Mesenchymal stem cell (in vitro differentiated cells and primary cell): ENCODE measurements at regions not wholly inside any gene's neighbourhood (a gene's known extent, or its start where the extent isn't known, plus 50 kb on each side); places are given as distances from the start of the nearest gene placed in this dataset.

Experiments
- DNase-seq: peaks from one replicate; pipeline ENCODE4 v3.0.0-alpha.2; 2013
- H2AFZ ChIP-seq: one replicate; pipeline ENCODE4 v1.6.1; 2013; ENCODE audit warnings: low read depth, mild to moderate bottlenecking, control low read depth, inconsistent platforms, low read length, moderate library complexity
- H2AK5ac ChIP-seq: 2 replicates; pipeline ENCODE4 v1.6.1; 2013; ENCODE audit warnings: low read length, moderate library complexity, mild to moderate bottlenecking, inconsistent platforms; ENCODE audit not compliant: severe bottlenecking
- H2BK120ac ChIP-seq: one replicate; pipeline ENCODE4 v1.6.1; 2013; ENCODE audit warnings: low read depth, mild to moderate bottlenecking, inconsistent platforms, low read length, moderate library complexity
- H2BK12ac ChIP-seq, 2 experiments: one replicate each; pipeline ENCODE4 v1.6.1; 2013; ENCODE audit warnings: inconsistent platforms in 2 of 2, low read length in 2 of 2, mild to moderate bottlenecking in 2 of 2, moderate library complexity in 2 of 2, control low read depth in 1 of 2
- H2BK15ac ChIP-seq: one replicate; pipeline ENCODE4 v1.6.1; 2013; ENCODE audit warnings: mild to moderate bottlenecking, low read depth, inconsistent platforms; ENCODE audit not compliant: poor library complexity, severe bottlenecking
- H2BK5ac ChIP-seq: 2 replicates; pipeline ENCODE4 v1.6.1; 2013; ENCODE audit warnings: low read depth, mild to moderate bottlenecking, low read length, control low read depth, inconsistent platforms; ENCODE audit not compliant: poor library complexity, severe bottlenecking
- H3K14ac ChIP-seq, 2 experiments: one replicate each; pipeline ENCODE4 v1.6.1; 2013; ENCODE audit warnings: inconsistent platforms in 2 of 2, low read length in 2 of 2, control low read depth in 1 of 2, mild to moderate bottlenecking in 1 of 2, moderate library complexity in 1 of 2
- H3K18ac ChIP-seq, 2 experiments: one replicate each; pipeline ENCODE4 v1.6.1; 2013; ENCODE audit warnings: inconsistent platforms in 2 of 2, low read length in 2 of 2, control low read depth in 1 of 2, low read depth in 1 of 2, mild to moderate bottlenecking in 1 of 2
- H3K23ac ChIP-seq, 2 experiments: one replicate each; pipeline ENCODE4 v1.6.1; 2013; ENCODE audit warnings: inconsistent platforms in 2 of 2, low read length in 2 of 2, mild to moderate bottlenecking in 2 of 2, moderate library complexity in 2 of 2, control low read depth in 1 of 2
- H3K27ac ChIP-seq: 2 replicates; pipeline ENCODE4 v1.5.1; 2013; ENCODE audit warnings: mild to moderate bottlenecking, moderate library complexity, low read length, control low read depth, inconsistent platforms; ENCODE audit not compliant: poor library complexity, severe bottlenecking
- H3K27me3 ChIP-seq, 2 experiments: 2 replicates each; pipeline versions ENCODE4 v1.6.1 to v1.7.0; 2013; ENCODE audit warnings: low read length in 2 of 2, mild to moderate bottlenecking in 2 of 2, moderate library complexity in 2 of 2, control low read depth in 1 of 2, inconsistent platforms in 1 of 2; ENCODE audit not compliant: control insufficient read depth in 1 of 2, insufficient read depth in 1 of 2
- H3K36me3 ChIP-seq, 2 experiments: 2 replicates each; pipeline versions ENCODE4 v1.6.1 to v1.7.0; 2013; ENCODE audit warnings: low read length in 2 of 2, control low read depth in 1 of 2, inconsistent platforms in 1 of 2, low read depth in 1 of 2, mild to moderate bottlenecking in 1 of 2; ENCODE audit not compliant: insufficient read depth in 2 of 2, control insufficient read depth in 1 of 2
- H3K4ac ChIP-seq, 2 experiments: one replicate each; pipeline ENCODE4 v1.6.1; 2013; ENCODE audit warnings: inconsistent platforms in 2 of 2, low read length in 2 of 2, mild to moderate bottlenecking in 2 of 2, moderate library complexity in 2 of 2, control low read depth in 1 of 2, low read depth in 1 of 2
- H3K4me1 ChIP-seq: 2 replicates; pipeline ENCODE4 v1.6.1; 2013; ENCODE audit warnings: low read depth, low read length, control low read depth; ENCODE audit not compliant: control insufficient read depth, insufficient read depth
- H3K4me2 ChIP-seq: 2 replicates; pipeline ENCODE4 v1.6.1; 2013; ENCODE audit warnings: low read length, mild to moderate bottlenecking, inconsistent platforms; ENCODE audit not compliant: poor library complexity, severe bottlenecking
- H3K4me3 ChIP-seq, 2 experiments: 2 replicates each; pipeline versions ENCODE4 v1.5.1 to v1.7.0; 2013; ENCODE audit warnings: low read length in 2 of 2, mild to moderate bottlenecking in 2 of 2, control low read depth in 1 of 2, low read depth in 1 of 2; ENCODE audit not compliant: insufficient read depth in 1 of 2
- H3K79me1 ChIP-seq: replicated peaks from 2 replicates; pipeline ENCODE4 v1.6.1; 2013; ENCODE audit warnings: mild to moderate bottlenecking, control low read depth, low read length, inconsistent platforms; ENCODE audit not compliant: poor library complexity, severe bottlenecking
- H3K9ac ChIP-seq: 2 replicates; pipeline ENCODE4 v1.7.0; 2013; ENCODE audit warnings: mild to moderate bottlenecking, low read length, moderate library complexity
- H3K9me3 ChIP-seq: 2 replicates; pipeline ENCODE4 v1.7.0; 2013; ENCODE audit warnings: mild to moderate bottlenecking, low read length; ENCODE audit not compliant: control insufficient read depth
- H4K8ac ChIP-seq: one replicate; pipeline ENCODE4 v1.6.1; 2013; ENCODE audit warnings: inconsistent platforms, mild to moderate bottlenecking, low read length, moderate library complexity
- H4K91ac ChIP-seq: one replicate; pipeline ENCODE4 v1.6.1; 2013; ENCODE audit warnings: mild to moderate bottlenecking, low read length, inconsistent platforms
- WGBS: methylation state at CpG from one replicate; pipeline ENCODE4 v1.1.7; 2013; ENCODE audit warnings: mixed read lengths; 5-methylcytosine and 5-hydroxymethylcytosine counted together

- Histone ChIP-seq H3K27ac (no peak overlapping the region), H3K14ac (no peak overlapping the region), H3K79me1 (no peaks in the 10 kb centered on the region), H3K4ac (no peak overlapping the region), H4K8ac (no peak overlapping the region), H3K9me3 (no peaks in the 10 kb centered on the region), H4K91ac (no peak overlapping the region), H3K36me3 (peaks cover 0 to 17% of the 10 kb centered on the region in 2 experiments), H2AK5ac (no peak overlapping the region), H3K23ac (no peak overlapping the region), H3K4me3 (no peak overlapping the region), H3K9ac (peak overlapping the region; percentile 28), H2BK15ac (no peak overlapping the region), H2BK12ac (no peak overlapping the region), H3K27me3 (no peaks in the 10 kb centered on the region), H2BK5ac (no peak overlapping the region), H3K18ac (no peak overlapping the region), H2AFZ (no peak overlapping the region), H2BK120ac (no peak overlapping the region), H3K4me2 (no peak overlapping the region), H3K4me1 (no peaks in the 10 kb centered on the region)
- no peak for DNase-seq
Observed at GRCh38 chr1:184909019-184909418, 65.3 kb downstream of the NIBAN1 start.

DNA sequence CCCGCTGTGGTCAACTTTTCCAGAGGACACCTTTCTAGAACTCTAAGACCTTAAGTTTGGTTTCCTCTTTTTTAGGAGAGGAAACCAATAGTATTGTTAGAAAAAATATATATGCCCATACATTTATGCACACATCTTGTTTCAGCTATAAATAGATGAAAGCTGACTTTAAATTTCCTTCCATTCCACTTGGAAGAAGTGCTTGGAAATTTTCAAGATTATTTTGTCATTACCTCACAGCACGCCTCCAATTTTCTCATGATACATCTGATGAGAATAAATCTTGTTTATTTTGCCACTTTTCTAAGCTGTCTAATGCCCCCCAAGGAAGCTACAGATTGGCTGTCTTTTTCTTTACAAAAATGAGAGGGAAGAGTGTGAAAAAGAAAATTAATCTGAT, 65.8 kb downstream of the NIBAN1 start:
- H2BK5ac ChIP-seq = no peak overlapping the region

GRCh38 chr1:184907500-184907899, 66.8 kb downstream of the NIBAN1 start:
- Histone ChIP-seq H3K18ac (no peak overlapping the region), H3K14ac (no peak overlapping the region), H3K4me2 (no peak overlapping the region), H3K4me3 (no peak overlapping the region), H4K8ac (no peak overlapping the region), H3K4me1 (no peaks in the 10 kb centered on the region), H2BK120ac (no peak overlapping the region), H3K36me3 (peaks cover 0 to 8% of the 10 kb centered on the region in 2 experiments), H4K91ac (no peak overlapping the region), H3K4ac (no peak overlapping the region), H2BK12ac (no peak overlapping the region), H3K27ac (no peak overlapping the region), H3K79me1 (no peaks in the 10 kb centered on the region), H2AFZ (no peak overlapping the region), H3K27me3 (no peaks in the 10 kb centered on the region), H2AK5ac (no peak overlapping the region), H2BK5ac (no peak overlapping the region), H2BK15ac (no peak overlapping the region), H3K9me3 (no peaks in the 10 kb centered on the region), H3K9ac (no peak overlapping the region), H3K23ac (no peak overlapping the region)
- WGBS = 94% methylated on average over 2 of the region's 2 CpGs
- DNase-seq = no peak

More for the DNA sequence above, 65.8 kb downstream of the NIBAN1 start:
- Histone ChIP-seq H3K4me3 (no peak overlapping the region), H3K4me2 (no peak overlapping the region), H3K14ac (no peak overlapping the region), H3K36me3 (peaks cover 0 to 15% of the 10 kb centered on the region in 2 experiments), H3K23ac (no peak overlapping the region), H2BK15ac (no peak overlapping the region), H3K9ac (peak overlapping the region; percentile 28), H2BK120ac (no peak overlapping the region), H2AFZ (no peak overlapping the region), H3K18ac (no peak overlapping the region), H2AK5ac (no peak overlapping the region), H3K79me1 (no peaks in the 10 kb centered on the region), H2BK12ac (no peak overlapping the region), H4K91ac (no peak overlapping the region), H3K4me1 (no peaks in the 10 kb centered on the region), H3K4ac (no peak overlapping the region), H3K27ac (no peak overlapping the region), H3K27me3 (no peaks in the 10 kb centered on the region), H4K8ac (no peak overlapping the region), H3K9me3 (no peaks in the 10 kb centered on the region)
- no peak for DNase-seq
- WGBS = no CpG with 5 or more reads among the region's 2 CpGs

DNA sequence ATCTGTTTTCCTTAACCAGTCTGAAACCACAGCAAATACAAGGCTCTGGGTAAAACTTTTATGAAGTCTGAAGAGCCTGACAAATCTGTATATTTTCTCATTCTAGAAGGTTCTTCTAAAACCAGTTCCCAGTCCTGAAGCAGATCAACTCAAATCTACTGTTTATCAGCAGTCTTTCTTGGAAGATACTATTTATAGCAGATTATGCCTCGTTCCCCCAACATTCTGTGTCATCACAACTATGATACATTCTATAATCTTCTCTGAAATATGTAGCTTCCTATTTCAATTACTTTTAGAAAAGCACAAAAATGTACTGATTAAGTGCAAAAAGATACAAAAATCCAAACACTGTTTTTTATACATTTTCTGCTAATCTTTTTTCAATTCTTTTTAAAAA, 67.5 kb downstream of the NIBAN1 start:
- Histone ChIP-seq H3K4me3 (no peak overlapping the region), H3K4me1 (no peaks in the 10 kb centered on the region), H3K4ac (no peak overlapping the region), H3K14ac (no peak overlapping the region), H4K8ac (no peak overlapping the region), H3K4me2 (no peak overlapping the region), H2BK12ac (no peak overlapping the region), H3K36me3 (peaks cover 0 to under 1% of the 10 kb centered on the region in 2 experiments), H3K9me3 (no peaks in the 10 kb centered on the region), H3K27me3 (no peaks in the 10 kb centered on the region), H2BK15ac (no peak overlapping the region), H2AK5ac (no peak overlapping the region), H3K23ac (no peak overlapping the region), H3K79me1 (no peaks in the 10 kb centered on the region), H4K91ac (no peak overlapping the region), H2BK120ac (no peak overlapping the region), H2BK5ac (no peak overlapping the region), H3K9ac (peak overlapping the region; percentile 22), H3K18ac (no peak overlapping the region), H2AFZ (no peak overlapping the region), H3K27ac (no peak overlapping the region)
- WGBS = 60% methylated on average over 1 of the region's 1 CpG
- peak; percentile 38 for DNase-seq
